LNCaP clone FGC (cell line): ENCODE measurements at regions not wholly inside any gene's neighbourhood (a gene's known extent, or its start where the extent isn't known, plus 50 kb on each side); places are given as distances from the start of the nearest gene placed in this dataset.

Experiments
- DNase-seq: peaks from one replicate; pipeline ENCODE4 v3.0.0-alpha.2; 2011; ENCODE audit warnings: low read depth
- H3K4me3 ChIP-seq: 2 replicates; pipeline ENCODE4 v1.5.1; 2011; ENCODE audit warnings: mild to moderate bottlenecking, low read depth, low read length, control low read depth
- TF ChIP-seq, protein P1 (sequence below): IDR thresholded peaks from 2 replicates; pipeline ENCODE4 v1.5.1; 2012; ENCODE audit warnings: mild to moderate bottlenecking; ENCODE audit not compliant: control insufficient read depth, insufficient read depth; ENCODE audit errors: extremely low read depth

DNA sequence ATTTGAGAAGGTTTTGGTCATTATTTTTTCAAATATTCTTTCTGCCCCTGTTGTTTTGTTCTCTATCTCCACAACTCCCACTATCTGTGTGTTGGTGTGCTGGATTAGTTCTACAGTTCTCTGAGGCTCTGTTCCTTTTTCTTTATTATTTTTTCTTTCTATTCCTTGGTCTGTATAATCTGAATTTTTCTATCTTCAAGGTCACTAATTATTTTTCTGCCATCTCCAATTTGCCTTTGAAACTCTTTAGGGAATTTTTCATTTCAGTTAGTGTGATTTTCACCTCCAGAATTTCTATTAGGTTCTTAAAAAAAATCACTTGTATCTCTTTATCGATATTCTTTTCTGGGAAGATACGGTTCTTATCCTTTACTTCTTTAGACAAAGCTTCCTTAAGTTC is 82.1 kb upstream of the GGTLC1 start:
- TF ChIP-seq, protein P1, sequence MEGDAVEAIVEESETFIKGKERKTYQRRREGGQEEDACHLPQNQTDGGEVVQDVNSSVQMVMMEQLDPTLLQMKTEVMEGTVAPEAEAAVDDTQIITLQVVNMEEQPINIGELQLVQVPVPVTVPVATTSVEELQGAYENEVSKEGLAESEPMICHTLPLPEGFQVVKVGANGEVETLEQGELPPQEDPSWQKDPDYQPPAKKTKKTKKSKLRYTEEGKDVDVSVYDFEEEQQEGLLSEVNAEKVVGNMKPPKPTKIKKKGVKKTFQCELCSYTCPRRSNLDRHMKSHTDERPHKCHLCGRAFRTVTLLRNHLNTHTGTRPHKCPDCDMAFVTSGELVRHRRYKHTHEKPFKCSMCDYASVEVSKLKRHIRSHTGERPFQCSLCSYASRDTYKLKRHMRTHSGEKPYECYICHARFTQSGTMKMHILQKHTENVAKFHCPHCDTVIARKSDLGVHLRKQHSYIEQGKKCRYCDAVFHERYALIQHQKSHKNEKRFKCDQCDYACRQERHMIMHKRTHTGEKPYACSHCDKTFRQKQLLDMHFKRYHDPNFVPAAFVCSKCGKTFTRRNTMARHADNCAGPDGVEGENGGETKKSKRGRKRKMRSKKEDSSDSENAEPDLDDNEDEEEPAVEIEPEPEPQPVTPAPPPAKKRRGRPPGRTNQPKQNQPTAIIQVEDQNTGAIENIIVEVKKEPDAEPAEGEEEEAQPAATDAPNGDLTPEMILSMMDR = no peak
- H3K4me3 ChIP-seq = no peak overlapping the region
- no peak for DNase-seq

DNA sequence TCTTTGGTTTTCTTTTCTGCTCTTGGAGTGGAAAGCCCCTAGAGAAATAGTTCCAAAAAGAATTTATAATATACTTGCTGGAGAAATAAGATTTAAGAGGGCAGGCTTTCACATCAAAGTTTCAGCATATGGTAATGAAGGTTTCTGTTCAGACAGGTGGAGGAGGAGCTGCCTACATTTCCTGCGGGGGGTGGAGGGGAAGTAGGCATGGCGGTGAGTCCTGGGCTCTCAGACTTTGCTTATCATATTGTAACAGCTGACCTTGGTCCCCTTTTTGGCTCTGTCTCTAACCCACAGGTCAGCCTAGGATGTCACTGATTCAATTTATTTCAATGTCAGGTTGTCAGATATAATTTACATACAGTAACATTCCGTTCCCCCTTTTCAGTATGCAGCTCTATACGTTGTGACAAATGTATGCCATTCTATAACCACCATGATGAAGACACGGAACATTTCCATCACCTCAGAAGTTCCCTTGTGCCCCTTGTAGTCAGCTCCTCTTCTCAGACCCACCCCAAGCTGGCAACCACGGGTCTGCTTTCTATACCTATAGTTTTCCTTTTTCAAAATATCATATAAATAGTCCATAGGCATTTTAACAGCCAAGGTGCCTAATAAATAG is 77.6 kb upstream of the GGTLC1 start:
- H3K4me3 ChIP-seq = no peak overlapping the region
- TF ChIP-seq, protein P1 = no peak
- no peak for DNase-seq

DNA sequence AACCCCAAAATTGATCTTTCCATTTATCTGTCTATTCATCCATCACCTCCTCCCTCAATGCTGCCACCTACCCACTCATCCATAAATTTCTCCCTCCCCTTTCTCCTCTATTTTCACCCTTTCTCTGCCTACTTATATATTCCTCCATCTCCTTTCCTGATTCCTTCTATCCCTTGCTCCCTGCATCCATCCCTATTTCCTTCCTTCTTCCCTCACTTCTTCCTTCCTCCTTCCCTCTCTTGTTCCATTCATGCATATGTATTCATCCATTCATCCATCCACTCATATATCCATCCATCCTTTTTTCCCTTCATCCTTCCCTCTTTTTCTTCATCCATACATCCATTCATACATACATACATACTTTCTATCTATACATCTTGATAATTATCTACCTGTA is 76.3 kb upstream of the GGTLC1 start:
- no peak overlapping the region for H3K4me3 ChIP-seq
- TF ChIP-seq, protein P1 = no peak
- no peak for DNase-seq

DNA sequence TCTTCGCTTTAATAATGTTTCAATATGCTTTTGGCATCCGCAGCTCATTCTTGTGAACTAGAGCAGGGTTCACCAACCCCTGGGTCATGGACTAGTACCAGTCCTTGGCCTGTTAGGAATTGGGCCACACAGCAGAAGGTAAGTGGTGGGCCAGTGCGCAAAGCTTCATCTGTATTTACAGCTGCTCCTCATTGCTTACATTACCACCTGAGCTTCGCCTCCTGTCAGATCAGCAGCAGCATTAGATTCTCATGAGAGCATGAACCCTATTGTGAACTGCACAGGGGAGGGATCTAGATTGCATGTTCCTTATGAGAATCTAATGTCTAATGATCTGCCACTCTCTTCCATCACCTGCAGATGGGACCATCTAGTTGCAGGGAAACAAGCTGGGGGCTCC is 75.5 kb upstream of the GGTLC1 start:
- TF ChIP-seq, protein P1 = no peak
- no peak overlapping the region for H3K4me3 ChIP-seq
- no peak for DNase-seq

DNA sequence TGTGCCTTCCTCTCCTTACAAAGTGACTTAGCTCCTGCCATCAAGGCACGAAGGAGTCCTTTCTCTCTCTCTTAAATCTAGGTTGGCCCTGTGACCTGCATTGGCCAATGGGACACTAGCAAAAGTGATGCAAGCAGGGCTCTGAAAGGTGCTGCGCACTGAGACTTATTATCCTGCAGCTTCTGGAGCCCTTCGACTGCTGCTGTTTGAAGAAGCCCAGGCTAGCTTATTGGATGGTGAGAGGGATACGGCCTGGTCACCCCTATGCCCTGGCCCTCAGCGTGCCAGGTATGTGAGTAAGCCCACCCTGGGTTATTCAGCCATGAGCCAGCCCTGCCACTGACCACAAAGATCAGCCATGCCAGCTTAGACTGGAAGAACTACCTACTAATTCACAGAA is 74.5 kb upstream of the GGTLC1 start:
- TF ChIP-seq, protein P1 = no peak
- H3K4me3 ChIP-seq = no peak overlapping the region
- DNase-seq = no peak

DNA sequence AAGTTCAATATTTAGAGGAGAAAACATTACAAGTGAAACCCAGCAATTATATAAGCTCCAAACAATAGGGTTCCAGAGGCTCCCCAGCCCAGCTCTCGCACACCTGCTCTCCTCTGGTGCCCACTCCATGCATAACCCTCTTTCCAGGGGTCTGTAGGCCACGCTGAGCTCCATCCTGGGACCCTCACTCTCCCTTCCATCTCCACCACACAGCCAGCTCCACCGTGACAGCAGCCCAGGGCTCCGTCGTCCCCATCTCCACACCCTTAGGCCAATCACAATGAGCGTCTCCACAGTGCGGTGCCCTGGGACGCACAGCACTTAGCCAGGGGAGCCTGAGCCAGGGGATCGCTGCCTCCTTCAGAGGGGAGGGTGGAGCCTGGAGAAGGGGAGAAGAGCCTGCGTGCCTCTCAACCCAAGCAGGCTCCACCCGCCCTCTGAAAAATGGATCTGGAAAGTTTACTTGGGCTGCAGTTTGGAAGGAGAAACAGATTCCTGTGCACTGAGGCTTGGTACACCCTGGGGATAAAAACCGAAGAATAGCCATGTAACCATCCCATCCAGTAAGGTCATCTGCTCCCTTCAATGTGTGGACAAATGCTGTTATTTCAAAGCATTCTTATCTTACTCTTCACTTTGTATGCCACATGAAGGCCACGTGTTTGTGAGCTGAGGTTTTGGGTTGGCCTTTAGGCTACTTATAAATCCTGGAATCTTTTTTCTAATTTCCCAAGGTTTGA is 72.4 kb upstream of the GGTLC1 start:
- no peak overlapping the region for H3K4me3 ChIP-seq
- DNase-seq = no peak
- TF ChIP-seq, protein P1 = no peak
